HepG2 (cell line): ENCODE measurements at regions not wholly inside any gene's neighbourhood (a gene's known extent, or its start where the extent isn't known, plus 50 kb on each side); places are given as distances from the start of the nearest gene placed in this dataset.

ENCODE experiments used
- ATAC-seq: fragments of 200-7000 bp; cut with Tn5 transposase; 3 replicates; pipeline ENCODE4 v1.9.1; 2020; ENCODE audit warnings: mild to moderate bottlenecking, moderate library complexity
- BruUV-seq: library from RNA; stranded (reverse); fragments of 400-500 nt; replicated peaks from 2 replicates; lab custom pipeline; 2021; lab: Mats Ljungman, UMichigan
- CTCF ChIA-PET: fragments of 300-600 bp; formaldehyde crosslinking; extraction: SDS; loops from one replicate; lab custom pipeline; 2021; ENCODE audit warnings: low total read pairs, inconsistent platforms, low intra/inter-chr PET ratio; lab: Yijun Ruan, JAX
- POLR2A ChIA-PET: fragments of 350-600 bp; sonication (Branson Sonifier 250); formaldehyde crosslinking; loops from one replicate; lab custom pipeline; 2020; ENCODE audit warnings: antibody characterized with exemption, inconsistent platforms; lab: Yijun Ruan, JAX
- DNase-seq: peaks from one replicate; pipeline ENCODE4 v3.0.0-alpha.2; 2015; ENCODE audit warnings: low spot score
- FAIRE-seq: peaks from 3 replicates; lab custom pipeline; 2011; peaks lifted over from hg19 to GRCh38; lab: Jason Lieb, UNC
- H2AFZ ChIP-seq: one replicate; pipeline ENCODE4 v1.6.1; 2011; ENCODE audit warnings: low read length, inconsistent platforms
- H3K27ac ChIP-seq: fragments of 300-600 bp; 3 replicates; pipeline ENCODE4 v1.8.0; 2011; ENCODE audit warnings: mixed run types, mild to moderate bottlenecking, mixed read lengths, low read length, inconsistent platforms; ENCODE audit not compliant: insufficient read depth; ENCODE audit errors: extremely low read length
- H3K27me3 ChIP-seq, 2 experiments: fragments of 200-600 bp in 1 of 2; 2 replicates in 1 of 2; 3 replicates in 1 of 2; pipeline versions ENCODE4 v1.6.0 to v1.8.0; 2011; ENCODE audit warnings: low read length in 2 of 2, mild to moderate bottlenecking in 2 of 2, moderate library complexity in 2 of 2, inconsistent platforms in 1 of 2; ENCODE audit not compliant: insufficient read depth in 2 of 2, control insufficient read depth in 1 of 2
- H3K36me3 ChIP-seq, 2 experiments: fragments of 200-600 bp in 1 of 2; replicated peaks in 1 of 2; 2 replicates in 1 of 2; 3 replicates in 1 of 2; pipeline versions ENCODE4 v1.5.1 to v1.8.0; 2011; ENCODE audit warnings: low read length in 2 of 2, inconsistent platforms in 1 of 2; ENCODE audit not compliant: insufficient read depth in 2 of 2, control insufficient read depth in 1 of 2
- H3K4me1 ChIP-seq: 2 replicates; pipeline ENCODE4 v1.5.1; 2012; ENCODE audit warnings: low read length, inconsistent platforms; ENCODE audit not compliant: insufficient read depth
- H3K4me2 ChIP-seq: 2 replicates; pipeline ENCODE4 v1.6.0; 2011; ENCODE audit warnings: low read depth, low read length, inconsistent platforms
- H3K4me3 ChIP-seq, 3 experiments: fragments of 200-600 bp in 1 of 3; sonication (generic), shearing (Covaris generic) in 1 of 3; replicated peaks in 1 of 3; 2 replicates each; pipeline ENCODE4 v1.5.1; 2011 to 2016; ENCODE audit warnings: low read length in 3 of 3, inconsistent platforms in 2 of 3, low read depth in 2 of 3, mild to moderate bottlenecking in 2 of 3, control low read depth in 1 of 3, mixed read lengths in 1 of 3; ENCODE audit not compliant: insufficient read depth in 1 of 3
- H3K79me2 ChIP-seq: one replicate; pipeline ENCODE4 v1.6.1; 2011; ENCODE audit warnings: low read length, inconsistent platforms; ENCODE audit not compliant: insufficient read depth
- H3K9ac ChIP-seq: 2 replicates; pipeline ENCODE4 v1.6.0; 2011; ENCODE audit warnings: mild to moderate bottlenecking, low read depth, low read length, inconsistent platforms; ENCODE audit not compliant: insufficient read depth
- H3K9me3 ChIP-seq: 2 replicates; pipeline ENCODE4 v1.5.1; 2012; ENCODE audit warnings: mild to moderate bottlenecking, low read length
- H4K20me1 ChIP-seq: 2 replicates; pipeline ENCODE4 v1.6.0; 2011; ENCODE audit warnings: inconsistent platforms, mild to moderate bottlenecking, low read length, moderate library complexity; ENCODE audit not compliant: insufficient read depth
- MBNL3 ChIP-seq: fragments of 250-450 bp; sonication (Bioruptor Pico); conservative IDR thresholded peaks from 2 replicates; pipeline ENCODE4 v1.8.0; 2022; ENCODE audit warnings: mild to moderate bottlenecking, inconsistent platforms
- PBX3 ChIP-seq: sonication (generic); formaldehyde crosslinking; IDR thresholded peaks from 2 replicates; pipeline ENCODE4 v1.8.1; 2023; ENCODE audit warnings: missing genetic modification reagents, inconsistent platforms, borderline replicate concordance
- SKIL ChIP-seq: sonication (generic); formaldehyde crosslinking; IDR thresholded peaks from 2 replicates; pipeline ENCODE4 v1.8.0; 2022; ENCODE audit warnings: missing genetic modification reagents, mild to moderate bottlenecking, moderate library complexity, borderline replicate concordance
- STAG1 ChIP-seq: sonication (generic); formaldehyde crosslinking; IDR thresholded peaks from 2 replicates; pipeline ENCODE4 v1.4.0; 2020; ENCODE audit warnings: missing genetic modification reagents
- XBP1 ChIP-seq: sonication (generic); formaldehyde crosslinking; IDR thresholded peaks from 2 replicates; pipeline ENCODE4 v1.5.0; 2020; ENCODE audit warnings: missing genetic modification reagents
- ZBTB49 ChIP-seq: sonication (generic); formaldehyde crosslinking; IDR thresholded peaks from 2 replicates; pipeline ENCODE4 v1.4.0; 2020; ENCODE audit warnings: missing genetic modification reagents, borderline replicate concordance
- ZNF232 ChIP-seq: sonication (generic); formaldehyde crosslinking; IDR thresholded peaks from 2 replicates; pipeline ENCODE4 v1.4.0; 2020; ENCODE audit warnings: missing genetic modification reagents, borderline replicate concordance
- ZNF276 ChIP-seq: sonication (generic); formaldehyde crosslinking; IDR thresholded peaks from 2 replicates; pipeline ENCODE4 v1.4.0; 2020; ENCODE audit warnings: mild to moderate bottlenecking, low read depth, missing genetic modification reagents
- ZNF569 ChIP-seq: sonication (generic); formaldehyde crosslinking; IDR thresholded peaks from 2 replicates; pipeline ENCODE4 v1.5.0; 2020; ENCODE audit warnings: mild to moderate bottlenecking, missing genetic modification reagents, moderate library complexity, borderline replicate concordance
- ZSCAN9 ChIP-seq: IDR thresholded peaks from 2 replicates; pipeline ENCODE4 v1.6.1; 2016; ENCODE audit warnings: borderline replicate concordance
- WGBS: methylation state at CpG from one replicate; pipeline ENCODE4 v1.1.6; 2017; ENCODE audit warnings: low lambda C conversion rate; 5-methylcytosine and 5-hydroxymethylcytosine counted together
- in situ Hi-C: cut with HindIII; loops from 2 replicates; pipeline ENCODE4 v1.10.0; 2017; ENCODE audit warnings: low pct_unique_long_range_greater_than_20kb; ENCODE audit not compliant: extremely low pct_ligation_motif_present
- intact Hi-C: fragments of 100-400 bp; cut with micrococcal nuclease; formaldehyde crosslinking; loops from one replicate; pipeline ENCODE4 v1.10.0; 2022; ENCODE audit not compliant: unreplicated experiment

GRCh38 chr1:67601539-67601938 lies 83.5 kb upstream of the GADD45A start:
- Histone ChIP-seq H3K9me3 (no peaks in the 10 kb centered on the region), H3K4me1 (no peaks in the 10 kb centered on the region), H3K27me3 (no peaks in the 10 kb centered on the region), H2AFZ (no peak overlapping the region), H3K9ac (no peak overlapping the region), H3K36me3 (no peaks in the 10 kb centered on the region), H3K27ac (no peak overlapping the region), H3K79me2 (no peaks in the 10 kb centered on the region), H3K4me2 (no peak overlapping the region), H3K4me3 (no peak overlapping the region), H4K20me1 (no peaks in the 10 kb centered on the region)
- BruUV-seq: no TSS peak
- TF ChIP-seq ZNF569 (CRISPR knock-in tag) (no peak), ZNF276 (CRISPR knock-in tag) (no peak), MBNL3 (CRISPR knock-in tag) (no peak), ZNF232 (no peak), ZSCAN9 (CRISPR knock-in tag) (no peak), STAG1 (CRISPR knock-in tag) (no peak), XBP1 (CRISPR knock-in tag) (no peak), PBX3 (CRISPR knock-in tag) (no peak), SKIL (CRISPR knock-in tag) (no peak), ZBTB49 (CRISPR knock-in tag) (no peak)
- POLR2A ChIA-PET: no interaction called here
- intact Hi-C loops: no loop called here
- in situ Hi-C loops: no loop called here
- WGBS: 88% methylated on average over 2 of the region's 3 CpGs
- DNase-seq (no peak), FAIRE-seq (no peak), ATAC-seq (no peak)
- CTCF ChIA-PET: no interaction called here
